C4-2B (cell line): ENCODE measurements at regions not wholly inside any gene's neighbourhood (a gene's known extent, or its start where the extent isn't known, plus 50 kb on each side); places are given as distances from the start of the nearest gene placed in this dataset.

Source experiments
- H3K27ac ChIP-seq: fragments of 450-650 bp; 2 replicates; pipeline ENCODE4 v1.5.1; 2017
- CTCF ChIP-seq: fragments of 450-650 bp; conservative IDR thresholded peaks from 2 replicates; pipeline ENCODE4 v1.5.1; 2017; ENCODE audit warnings: mild to moderate bottlenecking
- ZFX ChIP-seq: fragments of 450-650 bp; IDR thresholded peaks from 2 replicates; pipeline ENCODE4 v1.6.1; 2017

- H3K27ac ChIP-seq = no peak overlapping the region
- TF ChIP-seq CTCF (no peak), ZFX (no peak)
These were observed 601.3 kb downstream of the IQCM start for GRCh38 chr4:149214301-149214700.

GRCh38 chr4:149211876-149212275 is 603.8 kb downstream of the IQCM start:
- TF ChIP-seq ZFX (no peak), CTCF (no peak)
- H3K27ac ChIP-seq = no peak overlapping the region

GRCh38 chr4:149203256-149204001 is 612.2 kb downstream of the IQCM start:
- no peak overlapping the region for H3K27ac ChIP-seq
- TF ChIP-seq CTCF (no peak), ZFX (no peak)

- TF ChIP-seq CTCF (no peak), ZFX (no peak)
- no peak overlapping the region for H3K27ac ChIP-seq
These were observed 613.5 kb downstream of the IQCM start for GRCh38 chr4:149202117-149202516.

- no peak for TF ChIP-seq CTCF
- no peak for TF ChIP-seq ZFX
- no peak overlapping the region for H3K27ac ChIP-seq
These were observed 616.0 kb downstream of the IQCM start for GRCh38 chr4:149199594-149199993.

- TF ChIP-seq CTCF = no peak
- TF ChIP-seq ZFX = no peak
These were observed 621.6 kb downstream of the IQCM start for GRCh38 chr4:149194061-149194460.

GRCh38 chr4:149187726-149188125 is 627.9 kb downstream of the IQCM start:
- H3K27ac ChIP-seq = no peak overlapping the region
- TF ChIP-seq ZFX (no peak), CTCF (no peak)

More at GRCh38 chr4:149194061-149194460, 621.6 kb downstream of the IQCM start:
- H3K27ac ChIP-seq = no peak overlapping the region
